T1000 (cell line): ENCODE measurements at regions not wholly inside any gene's neighbourhood (a gene's known extent, or its start where the extent isn't known, plus 50 kb on each side); places are given as distances from the start of the nearest gene placed in this dataset.

Experiments
- DNase-seq: peaks from one replicate; lab custom pipeline; 2025; ENCODE audit warnings: mixed read lengths; lab: John Stamatoyannopoulos, UW

GRCh38 chr3:72698154-72698917 lies 149.9 kb downstream of the SHQ1 start:
- DNase-seq, result no peak

GRCh38 chr3:72697717-72698116 lies 150.5 kb downstream of the SHQ1 start:
- no peak for DNase-seq

GRCh38 chr3:72696815-72697214 lies 151.4 kb downstream of the SHQ1 start:
- DNase-seq, result no peak

- DNase-seq, result no peak
Measured at GRCh38 chr3:72694398-72694797, 153.8 kb downstream of the SHQ1 start.

- no peak for DNase-seq
Measured at GRCh38 chr3:72692990-72693389, 155.3 kb downstream of the SHQ1 start.

GRCh38 chr3:72690629-72691028 lies 157.6 kb downstream of the SHQ1 start:
- no peak for DNase-seq

GRCh38 chr3:72682936-72683452 lies 165.3 kb downstream of the SHQ1 start:
- DNase-seq, result no peak

GRCh38 chr3:72681598-72681997 lies 166.6 kb downstream of the SHQ1 start:
- DNase-seq, result no peak

- DNase-seq, result no peak
Measured at GRCh38 chr3:72680766-72681165, 167.5 kb downstream of the SHQ1 start.

GRCh38 chr3:72679540-72680198 lies 168.6 kb downstream of the SHQ1 start:
- DNase-seq, result no peak

GRCh38 chr3:72678867-72679266 lies 169.4 kb downstream of the SHQ1 start:
- peak; percentile 35 for DNase-seq

- DNase-seq, result no peak
Measured at GRCh38 chr3:72678380-72678779, 169.9 kb downstream of the SHQ1 start.

GRCh38 chr3:72675243-72675642 lies 173.0 kb downstream of the SHQ1 start:
- no peak for DNase-seq

GRCh38 chr3:72673011-72673771 lies 175.1 kb downstream of the SHQ1 start:
- DNase-seq, result no peak

GRCh38 chr3:72669224-72669623 lies 179.0 kb downstream of the SHQ1 start:
- no peak for DNase-seq

- no peak for DNase-seq
Measured at GRCh38 chr3:72666447-72666755, 181.8 kb downstream of the SHQ1 start.

- no peak for DNase-seq
Measured at GRCh38 chr3:72665701-72666446, 182.4 kb downstream of the SHQ1 start.

- no peak for DNase-seq
Measured at GRCh38 chr3:72665103-72665502, 183.1 kb downstream of the SHQ1 start.

- DNase-seq, result no peak
Measured at GRCh38 chr3:72664184-72664975, 183.9 kb downstream of the SHQ1 start.

- peak; percentile 17 for DNase-seq
Measured at GRCh38 chr3:72663429-72663828, 184.8 kb downstream of the SHQ1 start.

GRCh38 chr3:72661115-72661457 lies 187.2 kb downstream of the SHQ1 start:
- peak; percentile 97 for DNase-seq
